ENCODE measurements at regions not wholly inside any gene's neighbourhood (a gene's known extent, or its start where the extent isn't known, plus 50 kb on each side); places are given as distances from the start of the nearest gene placed in this dataset.
A peak's percentile ranks its signal among the peaks of the same experiment; 100 is the strongest.

GRCh38 chr6:166106076-166106686, 61.5 kb downstream of the TBXT start:
- Histone ChIP-seq H3K4me3 (replicated peaks; ENCODE audit: insufficient read depth, low read length) (no peak overlapping the region), H3K27me3 (ENCODE audit: insufficient read depth, poor library complexity, severe bottlenecking) (peaks cover 5% of the 10 kb centered on the region), H3K27ac (replicated peaks) (no peak overlapping the region)
- DNase-seq (ENCODE audit: low read depth in 1 of 2, low spot score in 1 of 2), result peak; percentile 18 to 54
- TF ChIP-seq SPI1 (IDR thresholded peaks at IDR 0.05; ENCODE audit: borderline replicate concordance, low read depth), result no peak
- TF ChIP-seq CTCF (IDR thresholded peaks at IDR 0.05; ENCODE audit: insufficient read depth, low read length), result peak; percentile 95

- TF ChIP-seq SPI1 (IDR thresholded peaks at IDR 0.05; ENCODE audit: borderline replicate concordance, low read depth) (peak; percentile 61; the same call in 1 of the 2 replicates), CTCF (IDR thresholded peaks at IDR 0.05; ENCODE audit: insufficient read depth, low read length) (no peak), POLR2AphosphoS5 (IDR thresholded peaks at IDR 0.05; ENCODE audit: low read depth) (no peak)
- no peak overlapping the region for H3K4me3 ChIP-seq (replicated peaks; ENCODE audit: insufficient read depth, low read length)
- DNase-seq (ENCODE audit: low read depth in 1 of 2, low spot score in 1 of 2), result no peak
- peaks cover 2% of the 10 kb centered on the region for H3K27me3 ChIP-seq (ENCODE audit: insufficient read depth, poor library complexity, severe bottlenecking)
- H3K27ac ChIP-seq (replicated peaks), result no peak overlapping the region
These were observed 62.1 kb downstream of the TBXT start for GRCh38 chr6:166105341-166106075.

DNA sequence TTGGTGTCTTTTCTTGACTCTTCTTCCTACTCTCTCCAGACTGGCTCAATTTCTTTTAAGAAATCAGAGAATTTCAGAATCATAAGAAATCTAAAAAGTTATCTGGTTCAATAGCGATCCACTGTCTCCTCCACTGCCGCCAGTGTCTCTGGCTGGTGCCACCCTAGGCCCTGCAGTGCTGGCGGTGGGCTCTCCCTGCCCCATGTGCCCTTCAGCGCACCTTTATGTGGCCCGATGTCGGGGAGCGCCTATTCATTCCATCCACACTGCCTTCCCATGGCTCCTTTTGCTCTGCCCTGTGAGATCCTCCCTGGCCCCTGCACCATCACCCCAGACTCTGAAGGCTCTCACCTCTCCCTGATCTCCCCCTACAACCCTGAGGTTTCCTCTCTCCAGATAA, 62.8 kb downstream of the TBXT start:
- no peak overlapping the region for H3K27ac ChIP-seq (replicated peaks)
- no peak for DNase-seq (ENCODE audit: low read depth in 1 of 2, low spot score in 1 of 2)
- TF ChIP-seq SPI1 (IDR thresholded peaks at IDR 0.05; ENCODE audit: borderline replicate concordance, low read depth) (no peak), POLR2AphosphoS5 (IDR thresholded peaks at IDR 0.05; ENCODE audit: low read depth) (no peak), REST (IDR thresholded peaks at IDR 0.05; ENCODE audit: insufficient replicate concordance, low read depth) (no peak), GABPA (IDR thresholded peaks at IDR 0.05; ENCODE audit: low read depth) (no peak), CTCF (IDR thresholded peaks at IDR 0.05; ENCODE audit: insufficient read depth, low read length) (no peak)
- peaks cover 2% of the 10 kb centered on the region for H3K27me3 ChIP-seq (ENCODE audit: insufficient read depth, poor library complexity, severe bottlenecking)
- H3K4me3 ChIP-seq (replicated peaks; ENCODE audit: insufficient read depth, low read length), result no peak overlapping the region

- no peak for TF ChIP-seq SPI1 (IDR thresholded peaks at IDR 0.05; ENCODE audit: borderline replicate concordance, low read depth)
- no peak for TF ChIP-seq CTCF (IDR thresholded peaks at IDR 0.05; ENCODE audit: insufficient read depth, low read length)
- no peak for TF ChIP-seq GABPA (IDR thresholded peaks at IDR 0.05; ENCODE audit: low read depth)
- TF ChIP-seq REST (IDR thresholded peaks at IDR 0.05; ENCODE audit: insufficient replicate concordance, low read depth), result no peak
- no peak for TF ChIP-seq POLR2AphosphoS5 (IDR thresholded peaks at IDR 0.05; ENCODE audit: low read depth)
- Histone ChIP-seq H3K4me3 (replicated peaks; ENCODE audit: insufficient read depth, low read length) (no peak overlapping the region), H3K27me3 (ENCODE audit: insufficient read depth, poor library complexity, severe bottlenecking) (peaks cover 2% of the 10 kb centered on the region), H3K27ac (replicated peaks) (no peak overlapping the region)
- DNase-seq (ENCODE audit: low read depth in 1 of 2, low spot score in 1 of 2), result no peak
These were observed 63.5 kb downstream of the TBXT start for GRCh38 chr6:166104107-166104506.

Measured in HL-60 (cell line).